HepG2 (cell line): ENCODE measurements at regions not wholly inside any gene's neighbourhood (a gene's known extent, or its start where the extent isn't known, plus 50 kb on each side); places are given as distances from the start of the nearest gene placed in this dataset.

Source experiments
- ATAC-seq: fragments of 200-7000 bp; cut with Tn5 transposase; 3 replicates; pipeline ENCODE4 v1.9.1; 2020; ENCODE audit warnings: mild to moderate bottlenecking, moderate library complexity
- BruUV-seq: library from RNA; stranded (reverse); fragments of 400-500 nt; replicated peaks from 2 replicates; lab custom pipeline; 2021; lab: Mats Ljungman, UMichigan
- CTCF ChIA-PET: fragments of 300-600 bp; formaldehyde crosslinking; extraction: SDS; loops from one replicate; lab custom pipeline; 2021; ENCODE audit warnings: low total read pairs, inconsistent platforms, low intra/inter-chr PET ratio; lab: Yijun Ruan, JAX
- POLR2A ChIA-PET: fragments of 350-600 bp; sonication (Branson Sonifier 250); formaldehyde crosslinking; loops from one replicate; lab custom pipeline; 2020; ENCODE audit warnings: antibody characterized with exemption, inconsistent platforms; lab: Yijun Ruan, JAX
- DNase-seq: peaks from one replicate; pipeline ENCODE4 v3.0.0-alpha.2; 2015; ENCODE audit warnings: low spot score
- FAIRE-seq: peaks from 3 replicates; lab custom pipeline; 2011; peaks lifted over from hg19 to GRCh38; lab: Jason Lieb, UNC
- H2AFZ ChIP-seq: one replicate; pipeline ENCODE4 v1.6.1; 2011; ENCODE audit warnings: low read length, inconsistent platforms
- H3K27ac ChIP-seq: fragments of 300-600 bp; 3 replicates; pipeline ENCODE4 v1.8.0; 2011; ENCODE audit warnings: mixed run types, mild to moderate bottlenecking, mixed read lengths, low read length, inconsistent platforms; ENCODE audit not compliant: insufficient read depth; ENCODE audit errors: extremely low read length
- H3K27me3 ChIP-seq, 2 experiments: fragments of 200-600 bp in 1 of 2; 2 replicates in 1 of 2; 3 replicates in 1 of 2; pipeline versions ENCODE4 v1.6.0 to v1.8.0; 2011; ENCODE audit warnings: low read length in 2 of 2, mild to moderate bottlenecking in 2 of 2, moderate library complexity in 2 of 2, inconsistent platforms in 1 of 2; ENCODE audit not compliant: insufficient read depth in 2 of 2, control insufficient read depth in 1 of 2
- H3K36me3 ChIP-seq, 2 experiments: fragments of 200-600 bp in 1 of 2; replicated peaks in 1 of 2; 2 replicates in 1 of 2; 3 replicates in 1 of 2; pipeline versions ENCODE4 v1.5.1 to v1.8.0; 2011; ENCODE audit warnings: low read length in 2 of 2, inconsistent platforms in 1 of 2; ENCODE audit not compliant: insufficient read depth in 2 of 2, control insufficient read depth in 1 of 2
- H3K4me1 ChIP-seq: 2 replicates; pipeline ENCODE4 v1.5.1; 2012; ENCODE audit warnings: low read length, inconsistent platforms; ENCODE audit not compliant: insufficient read depth
- H3K4me2 ChIP-seq: 2 replicates; pipeline ENCODE4 v1.6.0; 2011; ENCODE audit warnings: low read depth, low read length, inconsistent platforms
- H3K4me3 ChIP-seq, 3 experiments: fragments of 200-600 bp in 1 of 3; sonication (generic), shearing (Covaris generic) in 1 of 3; replicated peaks in 1 of 3; 2 replicates each; pipeline ENCODE4 v1.5.1; 2011 to 2016; ENCODE audit warnings: low read length in 3 of 3, inconsistent platforms in 2 of 3, low read depth in 2 of 3, mild to moderate bottlenecking in 2 of 3, control low read depth in 1 of 3, mixed read lengths in 1 of 3; ENCODE audit not compliant: insufficient read depth in 1 of 3
- H3K79me2 ChIP-seq: one replicate; pipeline ENCODE4 v1.6.1; 2011; ENCODE audit warnings: low read length, inconsistent platforms; ENCODE audit not compliant: insufficient read depth
- H3K9ac ChIP-seq: 2 replicates; pipeline ENCODE4 v1.6.0; 2011; ENCODE audit warnings: mild to moderate bottlenecking, low read depth, low read length, inconsistent platforms; ENCODE audit not compliant: insufficient read depth
- H3K9me3 ChIP-seq: 2 replicates; pipeline ENCODE4 v1.5.1; 2012; ENCODE audit warnings: mild to moderate bottlenecking, low read length
- H4K20me1 ChIP-seq: 2 replicates; pipeline ENCODE4 v1.6.0; 2011; ENCODE audit warnings: inconsistent platforms, mild to moderate bottlenecking, low read length, moderate library complexity; ENCODE audit not compliant: insufficient read depth
- EP300 ChIP-seq, 3 experiments: sonication (generic) in 1 of 3; formaldehyde crosslinking in 1 of 3; IDR thresholded peaks; 2 replicates each; pipeline versions ENCODE4 v1.5.1 to v1.6.1; 2011 to 2020; ENCODE audit warnings: low read depth in 2 of 3, low read length in 2 of 3, borderline replicate concordance in 1 of 3, improper control_type of control experiment in 1 of 3, mild to moderate bottlenecking in 1 of 3, missing genetic modification reagents in 1 of 3, moderate library complexity in 1 of 3
- HNF1A ChIP-seq, 2 experiments: sonication (generic) in 1 of 2; formaldehyde crosslinking in 1 of 2; IDR thresholded peaks; 2 replicates each; pipeline versions ENCODE4 v1.4.0 to v1.6.1; 2016 to 2020; ENCODE audit warnings: borderline replicate concordance in 1 of 2, low read depth in 1 of 2, mild to moderate bottlenecking in 1 of 2, missing genetic modification reagents in 1 of 2
- PCBP1 ChIP-seq: fragments of 200-400 bp; formaldehyde crosslinking; IDR thresholded peaks from 2 replicates; pipeline ENCODE4 v1.6.1; 2017; ENCODE audit warnings: mild to moderate bottlenecking, low read depth, low read length, borderline replicate concordance
- PHF5A ChIP-seq: IDR thresholded peaks from one replicate; pipeline ENCODE4 v1.6.1; 2018; ENCODE audit warnings: low read depth, missing genetic modification reagents; ENCODE audit not compliant: unreplicated experiment
- RBM39 ChIP-seq: fragments of 200-400 bp; formaldehyde crosslinking; IDR thresholded peaks from one replicate; pipeline ENCODE4 v1.6.1; 2018; ENCODE audit warnings: antibody characterized with exemption, mild to moderate bottlenecking, low read depth, low read length; ENCODE audit not compliant: poor library complexity, severe bottlenecking
- ZNF280B ChIP-seq: sonication (generic); formaldehyde crosslinking; IDR thresholded peaks from 2 replicates; pipeline ENCODE4 v1.5.0; 2020; ENCODE audit warnings: missing genetic modification reagents, mild to moderate bottlenecking, borderline replicate concordance
- ZNF530 ChIP-seq: sonication (generic); formaldehyde crosslinking; IDR thresholded peaks from 2 replicates; pipeline ENCODE4 v1.5.0; 2020; ENCODE audit warnings: low read depth, mild to moderate bottlenecking, missing genetic modification reagents
- WGBS: methylation state at CpG from one replicate; pipeline ENCODE4 v1.1.6; 2017; ENCODE audit warnings: low lambda C conversion rate; 5-methylcytosine and 5-hydroxymethylcytosine counted together
- in situ Hi-C: cut with HindIII; loops from 2 replicates; pipeline ENCODE4 v1.10.0; 2017; ENCODE audit warnings: low pct_unique_long_range_greater_than_20kb; ENCODE audit not compliant: extremely low pct_ligation_motif_present
- intact Hi-C: fragments of 100-400 bp; cut with micrococcal nuclease; formaldehyde crosslinking; loops from one replicate; pipeline ENCODE4 v1.10.0; 2022; ENCODE audit not compliant: unreplicated experiment

DNA sequence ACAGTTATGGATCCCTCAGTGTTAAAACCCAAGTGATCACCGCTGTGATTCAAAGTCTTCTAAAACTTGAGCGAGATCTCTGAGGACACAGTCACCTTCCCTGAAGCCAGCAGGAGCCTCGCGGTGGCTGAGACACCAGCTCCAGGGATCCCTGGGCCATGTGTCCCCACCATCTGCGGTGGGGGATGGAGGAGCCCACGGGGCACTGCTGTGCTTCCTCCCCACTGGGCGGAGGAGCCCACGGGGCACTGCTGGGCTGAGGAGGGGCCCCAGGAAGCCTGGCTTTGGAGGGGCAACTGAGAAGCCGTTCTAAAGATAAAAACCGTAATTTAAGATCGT, 65.7 kb upstream of the METRNL start:
- CTCF ChIA-PET: no interaction called here
- FAIRE-seq: no peak
- Histone ChIP-seq H3K27ac (no peak overlapping the region), H4K20me1 (no peaks in the 10 kb centered on the region), H3K9me3 (no peaks in the 10 kb centered on the region), H3K27me3 (no peaks in the 10 kb centered on the region), H3K4me3 (no peak overlapping the region), H3K79me2 (no peaks in the 10 kb centered on the region), H3K4me2 (no peak overlapping the region), H3K36me3 (peaks cover 3 to 4% of the 10 kb centered on the region in 2 experiments; a peak in 2 of 5 replicates)
- no TSS peak for BruUV-seq
- WGBS: 94% methylated on average over 11 of the region's 11 CpGs
- POLR2A ChIA-PET: no interaction called here
- intact Hi-C loops: no loop called here
- no peak for TF ChIP-seq ZNF280B
- no peak for TF ChIP-seq PHF5A
- no peak for TF ChIP-seq EP300 (IDR thresholded peaks at IDR 0.05; ENCODE audit: low read depth in 2 of 2, low read length in 2 of 2)
- no peak for TF ChIP-seq EP300 (CRISPR knock-in tag; IDR thresholded peaks at IDR 0.05; ENCODE audit: borderline replicate concordance)
- no peak for TF ChIP-seq PCBP1
- TF ChIP-seq ZNF530 (CRISPR knock-in tag): no peak
- TF ChIP-seq RBM39: no peak
- no peak for TF ChIP-seq HNF1A (IDR thresholded peaks at IDR 0.05; ENCODE audit: low read depth)
- no peak for TF ChIP-seq HNF1A (CRISPR knock-in tag; IDR thresholded peaks at IDR 0.05; ENCODE audit: borderline replicate concordance)
- TF ChIP-seq, all 625 proteins: peak for 0
- no peak overlapping the region for H3K9ac ChIP-seq
- H2AFZ ChIP-seq: no peak overlapping the region
- peaks cover 8% of the 10 kb centered on the region; the same call in 1 of the 2 replicates for H3K4me1 ChIP-seq
- no peak for DNase-seq
- no peak for ATAC-seq
- in situ Hi-C loops: no loop called here
